ENCODE measurements at regions not wholly inside any gene's neighbourhood (a gene's known extent, or its start where the extent isn't known, plus 50 kb on each side); places are given as distances from the start of the nearest gene placed in this dataset.

DNA sequence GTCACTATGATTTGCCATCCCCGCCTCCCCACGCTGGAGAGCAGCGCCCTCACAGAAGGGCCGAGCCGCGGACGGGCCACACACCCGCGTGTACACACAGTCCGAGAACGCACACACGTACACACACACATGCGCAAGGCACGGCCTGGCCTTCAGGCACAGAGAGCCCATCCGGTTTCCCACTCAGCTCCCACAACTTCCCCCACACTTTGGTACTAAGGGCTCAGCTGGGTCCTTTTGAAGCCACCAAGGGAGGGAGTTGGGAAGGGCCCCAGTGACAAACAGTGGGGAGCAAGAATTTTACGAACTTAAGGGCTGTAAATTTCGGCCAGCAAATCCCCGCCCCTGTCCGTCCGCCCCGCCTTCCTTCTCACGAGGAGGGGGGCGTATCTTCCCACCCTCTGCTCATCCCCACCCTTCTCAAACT is 133.3 kb upstream of the HAND1 start:
- Histone ChIP-seq H3K27ac (no peak overlapping the region), H3K4me3 (no peak overlapping the region), H3K4me2 (peak overlapping the region; percentile 98; the same call in 2 of the 3 replicates), H3K4me1 (peaks cover 4% of the 10 kb centered on the region; the same call in 1 of the 3 replicates), H3K9me3 (0 out of 3 replicates have a peak, but pooled peaks cover 3% of the 10 kb centered on the region)
- 52% methylated on average over 23 of the region's 23 CpGs for WGBS (ENCODE audit: missing lambda C conversion rate)
- DNase-seq (ENCODE audit: low read depth in 1 of 2, low spot score in 1 of 2) (no peak), FAIRE-seq (no peak), ATAC-seq (no peak)
- CTCF ChIA-PET = interaction anchor here (0.7 to 10.3 kb wide), 17 partner anchors 10 to 637 kb away, joined by 3 to 304 read pairs (median 4); partner anchors contain the start of gene HAND1
- TF ChIP-seq, protein P1, sequence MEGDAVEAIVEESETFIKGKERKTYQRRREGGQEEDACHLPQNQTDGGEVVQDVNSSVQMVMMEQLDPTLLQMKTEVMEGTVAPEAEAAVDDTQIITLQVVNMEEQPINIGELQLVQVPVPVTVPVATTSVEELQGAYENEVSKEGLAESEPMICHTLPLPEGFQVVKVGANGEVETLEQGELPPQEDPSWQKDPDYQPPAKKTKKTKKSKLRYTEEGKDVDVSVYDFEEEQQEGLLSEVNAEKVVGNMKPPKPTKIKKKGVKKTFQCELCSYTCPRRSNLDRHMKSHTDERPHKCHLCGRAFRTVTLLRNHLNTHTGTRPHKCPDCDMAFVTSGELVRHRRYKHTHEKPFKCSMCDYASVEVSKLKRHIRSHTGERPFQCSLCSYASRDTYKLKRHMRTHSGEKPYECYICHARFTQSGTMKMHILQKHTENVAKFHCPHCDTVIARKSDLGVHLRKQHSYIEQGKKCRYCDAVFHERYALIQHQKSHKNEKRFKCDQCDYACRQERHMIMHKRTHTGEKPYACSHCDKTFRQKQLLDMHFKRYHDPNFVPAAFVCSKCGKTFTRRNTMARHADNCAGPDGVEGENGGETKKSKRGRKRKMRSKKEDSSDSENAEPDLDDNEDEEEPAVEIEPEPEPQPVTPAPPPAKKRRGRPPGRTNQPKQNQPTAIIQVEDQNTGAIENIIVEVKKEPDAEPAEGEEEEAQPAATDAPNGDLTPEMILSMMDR (IDR thresholded peaks at IDR 0.05) = no peak
- TF ChIP-seq MAZ (IDR thresholded peaks at IDR 0.05; ENCODE audit: borderline replicate concordance, low read depth, low read length) (no peak), CBX2 (IDR thresholded peaks at IDR 0.05; ENCODE audit: borderline replicate concordance, low read depth) (no peak), CBX8 (IDR thresholded peaks at IDR 0.05) (no peak), FOXS1 (CRISPR knock-in tag; IDR thresholded peaks at IDR 0.05) (no peak), SMC3 (IDR thresholded peaks at IDR 0.05) (no peak), POLR2AphosphoS2 (conservative IDR thresholded peaks at IDR 0.05; ENCODE audit: low read length) (no peak), EHF (CRISPR knock-in tag; IDR thresholded peaks at IDR 0.05) (no peak)
- TF ChIP-seq, protein P2, sequence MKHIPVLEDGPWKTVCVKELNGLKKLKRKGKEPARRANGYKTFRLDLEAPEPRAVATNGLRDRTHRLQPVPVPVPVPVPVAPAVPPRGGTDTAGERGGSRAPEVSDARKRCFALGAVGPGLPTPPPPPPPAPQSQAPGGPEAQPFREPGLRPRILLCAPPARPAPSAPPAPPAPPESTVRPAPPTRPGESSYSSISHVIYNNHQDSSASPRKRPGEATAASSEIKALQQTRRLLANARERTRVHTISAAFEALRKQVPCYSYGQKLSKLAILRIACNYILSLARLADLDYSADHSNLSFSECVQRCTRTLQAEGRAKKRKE (CRISPR knock-in tag; IDR thresholded peaks at IDR 0.05; ENCODE audit: low read depth) = no peak
- TF ChIP-seq, protein P3, sequence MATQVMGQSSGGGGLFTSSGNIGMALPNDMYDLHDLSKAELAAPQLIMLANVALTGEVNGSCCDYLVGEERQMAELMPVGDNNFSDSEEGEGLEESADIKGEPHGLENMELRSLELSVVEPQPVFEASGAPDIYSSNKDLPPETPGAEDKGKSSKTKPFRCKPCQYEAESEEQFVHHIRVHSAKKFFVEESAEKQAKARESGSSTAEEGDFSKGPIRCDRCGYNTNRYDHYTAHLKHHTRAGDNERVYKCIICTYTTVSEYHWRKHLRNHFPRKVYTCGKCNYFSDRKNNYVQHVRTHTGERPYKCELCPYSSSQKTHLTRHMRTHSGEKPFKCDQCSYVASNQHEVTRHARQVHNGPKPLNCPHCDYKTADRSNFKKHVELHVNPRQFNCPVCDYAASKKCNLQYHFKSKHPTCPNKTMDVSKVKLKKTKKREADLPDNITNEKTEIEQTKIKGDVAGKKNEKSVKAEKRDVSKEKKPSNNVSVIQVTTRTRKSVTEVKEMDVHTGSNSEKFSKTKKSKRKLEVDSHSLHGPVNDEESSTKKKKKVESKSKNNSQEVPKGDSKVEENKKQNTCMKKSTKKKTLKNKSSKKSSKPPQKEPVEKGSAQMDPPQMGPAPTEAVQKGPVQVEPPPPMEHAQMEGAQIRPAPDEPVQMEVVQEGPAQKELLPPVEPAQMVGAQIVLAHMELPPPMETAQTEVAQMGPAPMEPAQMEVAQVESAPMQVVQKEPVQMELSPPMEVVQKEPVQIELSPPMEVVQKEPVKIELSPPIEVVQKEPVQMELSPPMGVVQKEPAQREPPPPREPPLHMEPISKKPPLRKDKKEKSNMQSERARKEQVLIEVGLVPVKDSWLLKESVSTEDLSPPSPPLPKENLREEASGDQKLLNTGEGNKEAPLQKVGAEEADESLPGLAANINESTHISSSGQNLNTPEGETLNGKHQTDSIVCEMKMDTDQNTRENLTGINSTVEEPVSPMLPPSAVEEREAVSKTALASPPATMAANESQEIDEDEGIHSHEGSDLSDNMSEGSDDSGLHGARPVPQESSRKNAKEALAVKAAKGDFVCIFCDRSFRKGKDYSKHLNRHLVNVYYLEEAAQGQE (IDR thresholded peaks at IDR 0.05) = no peak
- TF ChIP-seq, protein P4, sequence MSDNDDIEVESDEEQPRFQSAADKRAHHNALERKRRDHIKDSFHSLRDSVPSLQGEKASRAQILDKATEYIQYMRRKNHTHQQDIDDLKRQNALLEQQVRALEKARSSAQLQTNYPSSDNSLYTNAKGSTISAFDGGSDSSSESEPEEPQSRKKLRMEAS (IDR thresholded peaks at IDR 0.05) = no peak
- POLR2A ChIA-PET = interaction anchor here (1.0 kb wide), 1 partner anchor 145 kb away, joined by 3 read pairs; no protein-coding TSS in a partner anchor

DNA sequence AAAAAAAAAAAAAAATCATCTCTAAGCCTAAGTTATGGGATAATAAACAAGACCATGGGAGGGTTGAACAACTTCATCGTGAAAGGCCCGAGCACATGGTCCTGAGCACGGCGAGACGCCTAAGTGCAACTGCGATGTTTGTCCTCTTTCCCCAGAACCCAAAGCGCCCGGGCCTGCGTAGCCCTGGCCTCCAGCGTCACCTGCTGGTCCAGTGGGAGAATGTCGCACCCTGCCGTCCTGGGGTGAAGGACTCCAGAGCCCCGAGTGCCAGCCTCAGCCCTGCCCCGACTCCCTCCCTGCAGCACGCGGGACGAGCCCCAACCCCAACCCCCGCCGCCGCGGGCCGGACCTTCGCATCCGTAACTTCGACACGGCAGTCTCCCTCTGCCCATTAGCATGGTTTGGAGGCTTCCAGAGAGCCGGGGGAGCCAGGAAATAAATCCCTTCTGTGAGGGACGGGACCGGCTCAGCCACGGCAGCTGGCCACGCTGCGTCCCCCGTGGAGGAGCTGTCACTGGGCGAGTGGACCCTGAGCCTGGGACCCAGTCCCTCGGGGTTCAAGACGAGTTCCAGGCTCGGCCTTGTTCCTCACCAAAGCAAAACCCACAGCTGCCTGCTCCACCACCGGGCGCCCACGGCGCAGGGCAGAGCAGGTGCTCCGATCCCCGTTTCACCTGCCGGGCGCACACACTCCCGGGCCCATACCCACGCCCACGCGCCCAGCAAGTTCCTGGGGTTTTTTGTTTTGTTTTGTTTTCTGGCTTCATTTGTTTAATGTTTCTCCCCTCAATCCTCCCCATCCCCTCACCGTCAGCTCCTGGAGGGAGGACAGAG is 132.5 kb upstream of the HAND1 start:
- WGBS (ENCODE audit: missing lambda C conversion rate) = 17% methylated on average over 24 of the region's 50 CpGs
- POLR2A ChIA-PET = interaction anchor here (1.0 kb wide), 1 partner anchor 144 kb away, joined by 3 read pairs; no protein-coding TSS in a partner anchor
- peak overlapping the region; percentile 98 for H3K4me2 ChIP-seq
- H3K27ac ChIP-seq = peak overlapping the region in 1 of 2 experiments; percentile 69; a peak in 3 of 6 replicates
- peak overlapping the region; percentile 33 for H3K4me3 ChIP-seq
- DNase-seq (ENCODE audit: low read depth in 1 of 2, low spot score in 1 of 2) = peak; percentile 84 to 88
- CTCF ChIA-PET = interaction anchor here (0.5 to 10.3 kb wide), 40 partner anchors 9 to 653 kb away, joined by 3 to 304 read pairs (median 4); partner anchors contain the start of gene HAND1
- peaks cover 4% of the 10 kb centered on the region; the same call in 1 of the 3 replicates for H3K4me1 ChIP-seq
- 0 out of 3 replicates have a peak, but pooled peaks cover 3% of the 10 kb centered on the region for H3K9me3 ChIP-seq
- no peak for FAIRE-seq
- peak; percentile 93 to 98 for ATAC-seq
- TF ChIP-seq, protein P3 (IDR thresholded peaks at IDR 0.05) = no peak
- no peak for TF ChIP-seq BHLHE40 (IDR thresholded peaks at IDR 0.05; ENCODE audit: low read depth, low read length)
- no peak for TF ChIP-seq EP300 (IDR thresholded peaks at IDR 0.05)
- TF ChIP-seq, protein P5, sequence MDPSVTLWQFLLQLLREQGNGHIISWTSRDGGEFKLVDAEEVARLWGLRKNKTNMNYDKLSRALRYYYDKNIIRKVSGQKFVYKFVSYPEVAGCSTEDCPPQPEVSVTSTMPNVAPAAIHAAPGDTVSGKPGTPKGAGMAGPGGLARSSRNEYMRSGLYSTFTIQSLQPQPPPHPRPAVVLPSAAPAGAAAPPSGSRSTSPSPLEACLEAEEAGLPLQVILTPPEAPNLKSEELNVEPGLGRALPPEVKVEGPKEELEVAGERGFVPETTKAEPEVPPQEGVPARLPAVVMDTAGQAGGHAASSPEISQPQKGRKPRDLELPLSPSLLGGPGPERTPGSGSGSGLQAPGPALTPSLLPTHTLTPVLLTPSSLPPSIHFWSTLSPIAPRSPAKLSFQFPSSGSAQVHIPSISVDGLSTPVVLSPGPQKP (IDR thresholded peaks at IDR 0.05; ENCODE audit: low read depth, low read length) = no peak
- no peak for TF ChIP-seq HOXA7 (CRISPR knock-in tag; IDR thresholded peaks at IDR 0.05)
- no peak for TF ChIP-seq FOSB (CRISPR knock-in tag; IDR thresholded peaks at IDR 0.05)
- no peak for TF ChIP-seq SREBF2 (IDR thresholded peaks at IDR 0.05)
- TF ChIP-seq NPAS2 (CRISPR knock-in tag; IDR thresholded peaks at IDR 0.05; ENCODE audit: borderline replicate concordance) = no peak
- TF ChIP-seq POLR2AphosphoS2 (conservative IDR thresholded peaks at IDR 0.05; ENCODE audit: low read length) = no peak
- TF ChIP-seq MAZ (IDR thresholded peaks at IDR 0.05; ENCODE audit: borderline replicate concordance, low read depth, low read length) = 0 out of 2 replicates have a peak, but pooled peaks have one; percentile 17
- TF ChIP-seq ZNF302 (CRISPR knock-in tag; IDR thresholded peaks at IDR 0.05) = no peak
- TF ChIP-seq, protein P6, sequence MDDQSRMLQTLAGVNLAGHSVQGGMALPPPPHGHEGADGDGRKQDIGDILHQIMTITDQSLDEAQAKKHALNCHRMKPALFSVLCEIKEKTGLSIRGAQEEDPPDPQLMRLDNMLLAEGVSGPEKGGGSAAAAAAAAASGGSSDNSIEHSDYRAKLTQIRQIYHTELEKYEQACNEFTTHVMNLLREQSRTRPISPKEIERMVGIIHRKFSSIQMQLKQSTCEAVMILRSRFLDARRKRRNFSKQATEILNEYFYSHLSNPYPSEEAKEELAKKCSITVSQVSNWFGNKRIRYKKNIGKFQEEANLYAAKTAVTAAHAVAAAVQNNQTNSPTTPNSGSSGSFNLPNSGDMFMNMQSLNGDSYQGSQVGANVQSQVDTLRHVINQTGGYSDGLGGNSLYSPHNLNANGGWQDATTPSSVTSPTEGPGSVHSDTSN (IDR thresholded peaks at IDR 0.05) = no peak
- no peak for TF ChIP-seq POLR2A (IDR thresholded peaks at IDR 0.05; ENCODE audit: low read length)

Data from A549 (cell line).